ENCODE measurements at regions not wholly inside any gene's neighbourhood (a gene's known extent, or its start where the extent isn't known, plus 50 kb on each side); places are given as distances from the start of the nearest gene placed in this dataset.
"Not testable (repeated sequence)": the region's sequence is repeated elsewhere in the genome, so short reads cannot be mapped to it uniquely, and the experiment has no call there.

- DNase-seq: no peak
These were observed 210.0 kb upstream of the PRDM1 start for GRCh38 chr6:105875974-105876640.

- DNase-seq: no peak
These were observed 211.1 kb upstream of the PRDM1 start for GRCh38 chr6:105874835-105875626.

GRCh38 chr6:105873799-105874198, 212.3 kb upstream of the PRDM1 start:
- DNase-seq: no peak

- DNase-seq: no peak
These were observed 212.9 kb upstream of the PRDM1 start for GRCh38 chr6:105873211-105873704.

DNA sequence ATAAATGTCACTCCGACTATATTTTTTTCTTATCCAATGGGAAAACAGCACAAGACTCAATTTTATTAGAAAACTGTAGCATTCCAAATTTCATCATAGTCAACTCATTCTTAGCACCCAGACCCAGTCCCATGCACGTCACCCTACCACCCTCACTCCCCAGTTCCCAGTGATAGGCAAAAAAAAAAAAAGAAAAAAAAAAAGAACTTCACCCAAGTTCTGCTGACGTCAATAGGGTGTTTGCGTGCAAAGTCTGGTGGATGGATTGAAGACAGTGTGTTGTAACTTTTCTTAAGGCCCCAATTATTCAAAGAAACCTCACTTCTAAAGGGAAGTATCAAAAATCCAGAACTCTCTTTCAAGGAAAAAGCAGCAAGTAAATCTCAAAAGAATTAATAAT, 213.9 kb upstream of the PRDM1 start:
- DNase-seq: no peak

- DNase-seq: no peak
These were observed 214.6 kb upstream of the PRDM1 start for GRCh38 chr6:105871542-105871941.

DNA sequence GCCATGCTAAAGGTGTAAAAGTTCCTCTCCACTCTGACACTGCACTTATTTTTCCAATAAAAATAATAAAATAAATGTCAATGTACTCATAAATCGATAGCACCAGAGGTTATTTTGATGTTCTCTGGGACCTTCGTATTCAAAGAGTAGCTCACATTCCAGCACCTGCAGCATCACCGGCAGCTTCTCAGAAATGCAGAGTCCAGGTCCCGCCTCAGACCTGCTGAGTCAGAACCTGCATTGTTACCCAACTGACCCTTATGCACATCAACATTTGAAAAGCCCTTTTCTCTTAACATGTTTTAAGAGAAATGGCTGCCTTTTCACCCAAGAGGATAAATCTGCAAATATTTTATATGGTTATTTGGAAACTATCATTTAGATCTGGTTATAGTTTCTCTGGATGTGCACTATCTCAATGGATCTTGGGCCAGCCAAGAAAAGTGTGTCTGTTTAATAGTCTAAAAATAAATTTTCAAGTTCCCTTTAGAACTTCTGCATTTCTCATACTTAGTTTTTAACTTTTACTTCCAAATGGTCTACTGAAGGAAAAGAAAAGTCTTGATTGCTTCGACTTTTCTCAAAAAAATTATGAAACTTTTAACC, 216.2 kb upstream of the PRDM1 start:
- DNase-seq: no peak

DNA sequence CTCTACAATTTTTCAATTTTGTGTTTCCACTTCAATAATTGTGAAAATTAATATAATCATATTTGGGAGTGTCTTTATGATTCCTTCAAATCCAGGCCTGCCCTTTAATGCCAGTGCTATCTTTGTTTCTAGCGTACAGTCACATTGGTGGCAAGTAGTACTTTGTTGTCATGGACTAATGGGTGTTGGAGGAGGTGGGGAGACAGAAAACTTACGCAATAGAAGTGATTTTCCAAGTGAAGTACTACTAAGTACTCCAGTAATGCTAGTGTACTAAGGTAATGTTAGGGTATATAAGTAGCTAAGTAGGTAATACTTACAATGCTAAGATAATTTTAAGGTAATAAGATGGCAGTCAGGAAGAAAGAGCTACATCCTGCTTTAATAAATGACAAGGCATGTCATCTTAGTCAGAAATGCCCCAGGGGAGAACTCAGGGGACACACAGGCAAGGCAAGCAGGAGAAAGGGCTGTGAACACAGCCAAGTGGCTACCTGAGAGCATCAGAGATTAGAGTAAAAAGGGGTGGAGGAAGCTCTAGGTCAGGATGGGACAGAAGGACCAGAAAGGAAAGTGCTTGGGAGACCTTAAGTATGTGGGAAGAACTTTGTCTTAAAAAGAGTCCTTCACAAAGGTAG, 217.2 kb upstream of the PRDM1 start:
- no peak for DNase-seq

DNA sequence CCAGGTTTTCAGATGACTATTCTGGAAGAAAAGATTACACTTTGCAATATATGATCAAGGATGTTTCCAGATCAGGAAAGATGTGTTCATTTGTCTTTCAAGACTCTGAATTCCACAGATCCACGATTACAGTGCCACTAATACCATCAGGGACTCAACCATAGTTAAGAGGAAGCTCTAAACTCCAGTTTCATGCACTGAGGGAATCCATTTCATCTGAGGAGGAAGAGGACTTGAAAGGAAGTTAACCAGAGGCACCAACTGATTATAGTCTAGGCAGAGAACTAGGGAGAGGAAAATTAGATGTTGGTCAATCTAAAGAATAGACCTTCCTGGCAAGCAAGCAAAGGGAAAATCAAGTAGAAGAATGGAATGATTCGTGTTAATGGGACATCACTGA, 218.3 kb upstream of the PRDM1 start:
- no peak for DNase-seq

- no peak for DNase-seq
These were observed 218.9 kb upstream of the PRDM1 start for GRCh38 chr6:105867277-105867676.

DNA sequence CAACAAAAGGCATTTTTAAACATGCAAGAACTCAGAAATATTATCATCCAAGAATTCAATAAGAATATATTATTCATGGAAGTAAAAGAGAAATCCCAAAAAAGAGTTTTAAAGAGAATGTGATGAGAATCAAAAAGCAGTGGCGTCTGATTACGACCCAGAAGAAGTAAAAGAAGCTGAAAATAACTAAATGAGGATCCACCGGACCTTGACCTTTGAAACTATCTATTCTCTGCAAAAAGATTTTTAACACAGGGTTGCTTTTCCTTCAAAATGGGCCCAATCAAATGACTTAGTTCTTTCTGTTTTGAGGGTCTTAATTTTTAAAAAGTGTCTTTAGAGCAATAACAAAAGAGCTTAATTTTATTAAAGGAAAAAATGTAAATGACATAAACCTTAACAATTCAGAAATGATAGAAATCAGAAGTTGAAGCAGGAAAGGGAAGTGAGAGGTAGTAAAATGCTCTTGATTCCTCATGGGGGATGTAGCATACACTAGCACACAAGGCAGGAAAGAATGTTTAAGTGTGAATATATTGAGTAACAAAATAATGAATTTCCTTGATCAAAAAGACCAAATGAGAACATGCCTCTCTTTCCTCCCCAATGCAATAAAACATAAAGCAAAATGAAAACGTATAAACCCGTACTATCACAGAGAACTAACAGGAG, 223.1 kb upstream of the PRDM1 start:
- no peak for DNase-seq

DNA sequence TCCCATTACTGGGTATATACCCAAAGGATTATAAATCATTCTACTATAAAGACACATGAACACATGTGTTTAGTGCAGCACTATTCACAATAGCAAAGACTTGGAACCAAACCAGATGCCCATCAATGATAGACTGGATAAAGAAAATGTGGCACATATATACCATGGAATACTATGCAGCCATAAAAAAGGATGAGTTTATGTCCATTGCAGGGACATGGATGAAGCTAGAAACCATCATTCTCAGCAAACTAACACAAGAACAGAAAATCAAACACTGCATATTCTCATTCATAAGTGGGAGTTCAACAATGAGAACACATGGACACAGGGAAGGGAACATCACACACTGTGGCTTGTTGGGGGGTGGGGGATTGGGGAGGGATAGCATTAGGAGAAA, 225.2 kb upstream of the PRDM1 start:
- not testable (repeated sequence) for DNase-seq

- no peak for DNase-seq
These were observed 226.7 kb upstream of the PRDM1 start for GRCh38 chr6:105859457-105859856.

- not testable (repeated sequence) for DNase-seq
These were observed 227.5 kb upstream of the PRDM1 start for GRCh38 chr6:105858639-105859038.

- no peak for DNase-seq
These were observed 230.7 kb upstream of the PRDM1 start for GRCh38 chr6:105855433-105855832.

GRCh38 chr6:105853979-105854378, 232.2 kb upstream of the PRDM1 start:
- not testable (repeated sequence) for DNase-seq

DNA sequence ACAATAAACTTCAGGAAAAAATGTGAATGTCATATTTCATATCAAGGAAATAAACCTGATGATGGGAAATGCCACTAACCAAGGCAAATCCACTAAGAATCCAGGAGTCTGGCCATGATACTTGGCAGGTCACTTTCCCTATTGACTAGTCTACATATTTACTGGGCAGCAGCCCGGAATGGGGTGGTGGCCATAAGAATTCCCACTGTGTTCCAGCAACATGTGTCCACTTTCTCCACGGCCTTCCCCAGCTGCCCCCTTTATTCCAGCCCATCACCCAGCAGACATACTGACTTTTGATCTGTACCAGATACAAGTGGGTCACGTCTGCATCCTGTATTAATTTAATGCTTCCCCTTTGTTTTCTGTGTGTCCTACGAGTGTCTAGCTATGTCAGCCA, 234.5 kb upstream of the PRDM1 start:
- no peak for DNase-seq

- no peak for DNase-seq
These were observed 235.0 kb upstream of the PRDM1 start for GRCh38 chr6:105851113-105851580.

- no peak for DNase-seq
These were observed 235.6 kb upstream of the PRDM1 start for GRCh38 chr6:105850261-105851112.

DNA sequence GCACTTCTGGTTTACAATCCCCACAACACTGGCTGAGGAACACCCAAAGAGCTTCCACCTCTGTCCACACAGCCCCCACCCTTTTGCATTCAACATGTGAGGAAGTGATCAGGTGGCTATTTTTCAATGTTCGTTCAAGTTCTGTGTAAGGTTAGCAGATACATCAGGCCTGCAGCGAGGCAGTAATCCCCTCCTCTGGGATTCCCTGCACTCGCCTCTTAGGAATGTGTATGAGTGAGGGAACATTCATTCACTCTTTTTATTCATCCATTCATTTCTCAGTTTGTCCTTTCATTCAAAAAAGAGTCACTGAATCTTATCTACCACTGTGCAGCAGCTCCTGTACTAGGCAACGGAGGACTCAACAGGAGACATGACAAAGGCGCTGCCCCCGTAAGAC, 236.4 kb upstream of the PRDM1 start:
- no peak for DNase-seq

- no peak for DNase-seq
These were observed 238.7 kb upstream of the PRDM1 start for GRCh38 chr6:105847433-105847832.

Measured in stimulated activated naive CD4-positive, alpha-beta T cell (primary cell).